CD4-positive, alpha-beta memory T cell (primary cell): ENCODE measurements at regions not wholly inside any gene's neighbourhood (a gene's known extent, or its start where the extent isn't known, plus 50 kb on each side); places are given as distances from the start of the nearest gene placed in this dataset.

Source experiments
- CTCF ChIA-PET: fragments of 350-600 bp; sonication (Branson Sonifier 250); formaldehyde crosslinking; loops from one replicate; lab custom pipeline; 2021; ENCODE audit warnings: inconsistent platforms; ENCODE audit not compliant: partially characterized antibody; lab: Charles Lee
- POLR2A ChIA-PET: fragments of 350-600 bp; sonication (Branson Sonifier 250); formaldehyde crosslinking; loops from one replicate; lab custom pipeline; 2021; ENCODE audit not compliant: partially characterized antibody; lab: Charles Lee
- DNase-seq, 5 donors: peaks; one replicate each; pipeline versions ENCODE4 v3.0.0 to v3.0.0-alpha.2; 2020 to 2022; ENCODE audit warnings: mixed read lengths in 1 of 5
- H3K27ac ChIP-seq: one replicate; pipeline ENCODE4 v1.7.0; 2013; ENCODE audit warnings: low read depth, low read length
- H3K27me3 ChIP-seq: 2 replicates; pipeline ENCODE4 v1.7.0; 2013; ENCODE audit warnings: mild to moderate bottlenecking, low read length, moderate library complexity; ENCODE audit not compliant: insufficient read depth
- H3K36me3 ChIP-seq: 2 replicates; pipeline ENCODE4 v1.7.0; 2013; ENCODE audit warnings: mild to moderate bottlenecking, low read length, moderate library complexity; ENCODE audit not compliant: insufficient read depth
- H3K4me1 ChIP-seq: 2 replicates; pipeline ENCODE4 v1.7.0; 2013; ENCODE audit warnings: mild to moderate bottlenecking, low read length, moderate library complexity; ENCODE audit not compliant: insufficient read depth
- H3K4me3 ChIP-seq, 2 donors: one replicate each; pipeline ENCODE4 v1.7.0; 2013; ENCODE audit warnings: low read length in 2 of 2, mild to moderate bottlenecking in 1 of 2
- H3K9me3 ChIP-seq, 2 donors: one replicate each; pipeline ENCODE4 v1.7.0; 2013; ENCODE audit warnings: low read length in 2 of 2, control low read depth in 1 of 2; ENCODE audit not compliant: control insufficient read depth in 1 of 2
- H3K27ac Mint-ChIP-seq, 7 donors: one replicate each; pipeline ENCODE4 v1.8.0; 2020 to 2021; ENCODE audit warnings: mixed read lengths in 7 of 7, mild to moderate bottlenecking in 6 of 7, inconsistent platforms in 3 of 7, moderate library complexity in 3 of 7
- H3K27me3 Mint-ChIP-seq, 2 donors: one replicate each; pipeline ENCODE4 v1.8.0; 2020 to 2021; ENCODE audit warnings: mixed read lengths in 2 of 2
- H3K36me3 Mint-ChIP-seq, 2 donors: one replicate each; pipeline ENCODE4 v1.8.0; 2020 to 2021; ENCODE audit warnings: mixed read lengths in 2 of 2, inconsistent platforms in 1 of 2, mild to moderate bottlenecking in 1 of 2
- H3K4me1 Mint-ChIP-seq, 4 donors: one replicate each; pipeline ENCODE4 v1.8.0; 2020 to 2021; ENCODE audit warnings: mixed read lengths in 4 of 4, mild to moderate bottlenecking in 1 of 4
- H3K4me3 Mint-ChIP-seq, 8 donors: one replicate each; pipeline ENCODE4 v1.8.0; 2020 to 2021; ENCODE audit warnings: mixed read lengths in 8 of 8, mild to moderate bottlenecking in 7 of 8, moderate library complexity in 6 of 8, inconsistent platforms in 3 of 8
- H3K9me3 Mint-ChIP-seq, 8 donors: one replicate each; pipeline ENCODE4 v1.8.0; 2020 to 2021; ENCODE audit warnings: mixed read lengths in 8 of 8, mild to moderate bottlenecking in 5 of 8, inconsistent platforms in 3 of 8, moderate library complexity in 1 of 8
- intact Hi-C: fragments of 100-400 bp; cut with micrococcal nuclease; formaldehyde crosslinking; loops from one replicate; pipeline ENCODE4 v1.15.1; 2023

DNA sequence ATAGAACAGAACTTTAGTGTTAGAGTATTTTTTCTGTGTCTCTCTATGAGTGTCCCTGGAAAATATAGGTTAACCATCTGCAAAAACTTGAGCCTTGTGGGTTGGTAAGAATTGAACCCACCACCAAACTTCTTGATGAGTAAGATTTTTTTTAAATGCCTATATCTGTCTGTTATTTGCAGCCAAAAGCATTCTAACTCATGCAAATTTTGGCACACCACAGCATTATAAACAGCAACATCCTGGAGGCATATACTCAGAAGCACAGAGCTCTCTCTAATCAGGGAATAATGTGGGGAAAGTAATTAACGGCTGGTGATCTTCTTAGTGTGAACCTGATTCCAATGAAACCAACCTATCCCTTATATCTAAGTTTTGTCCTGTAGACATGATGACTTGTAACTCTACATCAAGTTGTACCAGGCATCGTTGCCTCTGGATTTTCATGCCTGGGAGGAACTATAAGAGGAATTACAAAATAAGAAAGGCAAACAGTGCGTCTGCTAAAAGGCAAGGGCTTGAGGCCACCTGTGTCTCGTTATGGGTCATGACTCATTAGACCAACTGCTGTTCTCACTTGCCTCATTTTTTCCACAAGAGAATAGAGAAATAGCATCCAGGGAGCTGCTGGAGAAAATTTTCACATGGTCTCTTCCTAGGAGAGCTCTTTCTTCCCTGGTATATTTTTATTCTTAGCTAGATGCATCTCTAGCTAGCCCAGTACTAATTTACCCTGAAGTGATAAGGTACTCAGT lies 202.4 kb downstream of the CHIC2 start:
- Histone ChIP-seq H3K27ac (no peak overlapping the region), H3K4me1 (no peaks in the 10 kb centered on the region), H3K36me3 (no peaks in the 10 kb centered on the region), H3K4me3 (no peak overlapping the region), H3K27me3 (no peaks in the 10 kb centered on the region), H3K9me3 (no peaks in the 10 kb centered on the region)
- H3K4me1 Mint-ChIP-seq, result no peaks in the 10 kb centered on the region
- H3K9me3 Mint-ChIP-seq, result no peaks in the 10 kb centered on the region
- ChIA-PET CTCF (no interaction called here), POLR2A (no interaction called here)
- H3K36me3 Mint-ChIP-seq, result no peaks in the 10 kb centered on the region
- H3K4me3 Mint-ChIP-seq, result no peak overlapping the region
- no peak for DNase-seq
- H3K27me3 Mint-ChIP-seq, result peaks cover 0 to under 1% of the 10 kb centered on the region in 2 donors
- intact Hi-C loops, result no loop called here
- no peak overlapping the region for H3K27ac Mint-ChIP-seq

GRCh38 chr4:53859305-53859704 lies 205.1 kb downstream of the CHIC2 start:
- H3K9me3 Mint-ChIP-seq, result no peaks in the 10 kb centered on the region
- no peaks in the 10 kb centered on the region for H3K4me1 Mint-ChIP-seq
- no peak overlapping the region for H3K4me3 ChIP-seq
- no peaks in the 10 kb centered on the region for H3K36me3 ChIP-seq
- no peaks in the 10 kb centered on the region for H3K9me3 ChIP-seq
- intact Hi-C loops, result no loop called here
- no peaks in the 10 kb centered on the region for H3K4me1 ChIP-seq
- no peak for DNase-seq
- H3K27me3 Mint-ChIP-seq, result peaks cover 0 to 2% of the 10 kb centered on the region in 2 donors
- POLR2A ChIA-PET, result no interaction called here
- no peaks in the 10 kb centered on the region for H3K36me3 Mint-ChIP-seq
- no peak overlapping the region for H3K27ac ChIP-seq
- no peak overlapping the region for H3K27ac Mint-ChIP-seq
- no peak overlapping the region for H3K4me3 Mint-ChIP-seq
- CTCF ChIA-PET, result no interaction called here
- no peaks in the 10 kb centered on the region for H3K27me3 ChIP-seq

- DNase-seq, result no peak
- no peaks in the 10 kb centered on the region for H3K4me1 Mint-ChIP-seq
- H3K27me3 Mint-ChIP-seq, result peaks cover 0 to 2% of the 10 kb centered on the region in 2 donors
- H3K36me3 ChIP-seq, result no peaks in the 10 kb centered on the region
- no peaks in the 10 kb centered on the region for H3K36me3 Mint-ChIP-seq
- no peaks in the 10 kb centered on the region for H3K4me1 ChIP-seq
- ChIA-PET POLR2A (no interaction called here), CTCF (no interaction called here)
- H3K27ac Mint-ChIP-seq, result no peak overlapping the region
- intact Hi-C loops, result no loop called here
- H3K9me3 ChIP-seq, result no peaks in the 10 kb centered on the region
- no peak overlapping the region for H3K4me3 Mint-ChIP-seq
- H3K4me3 ChIP-seq, result no peak overlapping the region
- H3K27me3 ChIP-seq, result no peaks in the 10 kb centered on the region
- H3K9me3 Mint-ChIP-seq, result no peaks in the 10 kb centered on the region
- no peak overlapping the region for H3K27ac ChIP-seq
These were observed 205.7 kb downstream of the CHIC2 start for GRCh38 chr4:53858744-53859143.

GRCh38 chr4:53855581-53856250 lies 208.7 kb downstream of the CHIC2 start:
- no peak overlapping the region for H3K27ac Mint-ChIP-seq
- peaks cover 0 to 2% of the 10 kb centered on the region in 2 donors for H3K27me3 Mint-ChIP-seq
- no peaks in the 10 kb centered on the region for H3K9me3 ChIP-seq
- H3K36me3 Mint-ChIP-seq, result no peaks in the 10 kb centered on the region
- no peak for DNase-seq
- H3K36me3 ChIP-seq, result no peaks in the 10 kb centered on the region
- H3K9me3 Mint-ChIP-seq, result no peaks in the 10 kb centered on the region
- H3K27ac ChIP-seq, result no peak overlapping the region
- CTCF ChIA-PET, result no interaction called here
- no peaks in the 10 kb centered on the region for H3K27me3 ChIP-seq
- POLR2A ChIA-PET, result no interaction called here
- no peak overlapping the region for H3K4me3 ChIP-seq
- H3K4me1 ChIP-seq, result no peaks in the 10 kb centered on the region
- intact Hi-C loops, result no loop called here
- no peak overlapping the region for H3K4me3 Mint-ChIP-seq
- no peaks in the 10 kb centered on the region for H3K4me1 Mint-ChIP-seq

DNA sequence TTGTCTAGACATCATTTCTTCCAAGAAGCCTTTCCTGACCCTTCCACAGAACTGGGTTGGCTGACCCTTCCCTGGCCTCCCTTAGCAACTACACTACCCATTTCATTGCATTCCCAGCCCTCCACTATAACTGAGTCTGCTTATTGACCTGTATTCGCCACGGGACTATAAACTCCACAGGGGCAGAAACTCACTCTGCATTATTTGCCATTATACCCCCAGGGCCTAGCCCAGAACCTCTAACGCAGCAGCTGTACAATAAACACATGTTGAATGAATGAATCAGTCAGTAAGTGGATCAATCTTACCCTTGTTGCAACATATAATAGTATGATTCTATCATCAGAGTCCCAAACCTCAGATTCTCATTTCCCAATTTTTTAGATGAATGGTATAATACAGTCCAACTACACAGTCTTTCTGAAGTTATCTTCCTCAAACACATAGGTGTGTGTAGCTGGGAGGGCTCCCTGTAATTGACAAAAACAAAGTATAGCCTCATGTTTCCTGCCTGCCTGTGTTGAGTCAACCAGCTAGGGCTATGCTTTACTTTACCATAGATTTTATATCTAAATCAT lies 209.3 kb downstream of the CHIC2 start:
- H3K36me3 ChIP-seq, result no peaks in the 10 kb centered on the region
- POLR2A ChIA-PET, result no interaction called here
- H3K9me3 ChIP-seq, result no peaks in the 10 kb centered on the region
- no peak overlapping the region for H3K27ac ChIP-seq
- CTCF ChIA-PET, result no interaction called here
- no peak for DNase-seq
- no peaks in the 10 kb centered on the region for H3K27me3 ChIP-seq
- Mint-ChIP-seq H3K27me3 (peaks cover 0 to 2% of the 10 kb centered on the region in 2 donors), H3K27ac (no peak overlapping the region), H3K4me3 (no peak overlapping the region), H3K9me3 (no peaks in the 10 kb centered on the region), H3K36me3 (no peaks in the 10 kb centered on the region), H3K4me1 (no peaks in the 10 kb centered on the region)
- no peaks in the 10 kb centered on the region for H3K4me1 ChIP-seq
- intact Hi-C loops, result no loop called here
- no peak overlapping the region for H3K4me3 ChIP-seq

DNA sequence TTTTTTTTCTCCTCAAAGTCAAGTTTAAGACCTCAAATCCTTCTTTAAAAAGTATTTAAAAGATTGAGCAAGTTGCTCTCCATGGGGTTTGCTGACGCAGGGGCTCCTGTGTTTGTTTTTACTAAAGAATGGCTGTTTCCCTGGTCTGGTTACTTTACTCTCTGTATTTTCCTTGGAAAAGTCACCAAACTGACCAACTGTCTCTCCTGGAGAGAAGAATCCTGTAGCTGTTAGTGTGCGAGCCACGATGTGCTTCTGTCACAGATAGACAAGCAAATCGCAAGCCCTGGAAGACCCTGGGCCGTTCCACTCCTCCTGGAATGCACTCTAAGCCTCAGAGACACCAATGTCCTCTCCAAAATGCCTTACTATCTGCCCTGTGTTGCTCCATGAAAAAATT lies 212.1 kb downstream of the CHIC2 start:
- H3K4me3 ChIP-seq, result no peak overlapping the region
- no peaks in the 10 kb centered on the region for H3K27me3 ChIP-seq
- no peak overlapping the region for H3K4me3 Mint-ChIP-seq
- no peaks in the 10 kb centered on the region for H3K9me3 Mint-ChIP-seq
- H3K4me1 ChIP-seq, result no peaks in the 10 kb centered on the region
- H3K27ac Mint-ChIP-seq, result no peak overlapping the region
- H3K36me3 ChIP-seq, result no peaks in the 10 kb centered on the region
- peaks cover 0 to 2% of the 10 kb centered on the region in 2 donors for H3K27me3 Mint-ChIP-seq
- no peaks in the 10 kb centered on the region for H3K4me1 Mint-ChIP-seq
- H3K27ac ChIP-seq, result no peak overlapping the region
- intact Hi-C loops, result no loop called here
- DNase-seq, result no peak
- no peaks in the 10 kb centered on the region for H3K9me3 ChIP-seq
- CTCF ChIA-PET, result no interaction called here
- POLR2A ChIA-PET, result no interaction called here
- H3K36me3 Mint-ChIP-seq, result no peaks in the 10 kb centered on the region

DNA sequence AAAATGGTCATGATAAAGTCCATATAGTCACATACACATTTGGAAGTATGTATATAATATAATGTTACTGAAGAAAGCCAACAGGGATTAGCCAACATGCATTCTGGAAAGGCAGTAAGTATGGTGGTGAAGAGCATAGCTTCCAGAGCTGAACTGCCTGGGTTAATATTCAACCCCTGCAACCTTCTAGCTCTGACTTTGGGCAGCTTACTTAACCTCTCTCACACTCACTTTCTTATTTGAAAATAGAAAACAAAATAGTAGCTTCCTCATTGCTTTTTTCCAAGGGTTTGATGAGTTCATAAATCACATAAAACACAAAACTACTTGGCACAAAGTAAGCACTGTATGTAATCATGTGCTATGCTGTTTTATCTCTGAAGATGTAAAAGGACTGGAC lies 216.4 kb downstream of the CHIC2 start:
- no peaks in the 10 kb centered on the region for H3K9me3 Mint-ChIP-seq
- H3K4me3 Mint-ChIP-seq, result no peak overlapping the region
- no peaks in the 10 kb centered on the region for H3K27me3 ChIP-seq
- no peaks in the 10 kb centered on the region for H3K4me1 ChIP-seq
- no peaks in the 10 kb centered on the region for H3K27me3 Mint-ChIP-seq
- intact Hi-C loops, result no loop called here
- H3K27ac ChIP-seq, result no peak overlapping the region
- CTCF ChIA-PET, result no interaction called here
- no peak for DNase-seq
- H3K36me3 ChIP-seq, result no peaks in the 10 kb centered on the region
- POLR2A ChIA-PET, result no interaction called here
- no peaks in the 10 kb centered on the region for H3K4me1 Mint-ChIP-seq
- no peak overlapping the region for H3K4me3 ChIP-seq
- no peaks in the 10 kb centered on the region for H3K36me3 Mint-ChIP-seq
- H3K27ac Mint-ChIP-seq, result no peak overlapping the region
- H3K9me3 ChIP-seq, result no peaks in the 10 kb centered on the region
